Brain pericyte (primary cell): ENCODE measurements at regions not wholly inside any gene's neighbourhood (a gene's known extent, or its start where the extent isn't known, plus 50 kb on each side); places are given as distances from the start of the nearest gene placed in this dataset.
"Not testable (repeated sequence)": the region's sequence is repeated elsewhere in the genome, so short reads cannot be mapped to it uniquely, and the experiment has no call there.

ENCODE experiments used
- DNase-seq: peaks from one replicate; pipeline ENCODE4 v3.0.0-alpha.2; 2012; ENCODE audit warnings: low read depth, low spot score

DNA sequence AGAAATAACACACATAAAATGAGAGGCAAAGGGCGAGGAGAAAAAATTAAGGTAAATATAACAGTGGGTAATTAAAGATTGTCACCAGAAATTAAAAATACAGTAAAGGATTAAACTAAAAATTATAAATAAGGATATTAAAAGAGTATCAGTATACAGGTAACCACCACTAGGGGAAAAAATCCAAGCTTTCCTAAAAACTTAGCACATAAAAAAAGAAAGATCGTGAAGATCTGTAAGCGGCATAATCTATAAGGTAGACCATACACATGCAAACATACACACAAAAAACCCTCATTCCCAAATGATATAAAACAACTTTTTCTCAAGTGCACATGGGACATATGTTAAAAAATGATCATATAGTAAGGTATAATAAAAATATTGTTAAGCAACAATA is 577.3 kb upstream of the NUDT12 start:
- DNase-seq = no peak

GRCh38 chr5:104130320-104130719 is 567.7 kb upstream of the NUDT12 start:
- no peak for DNase-seq

DNA sequence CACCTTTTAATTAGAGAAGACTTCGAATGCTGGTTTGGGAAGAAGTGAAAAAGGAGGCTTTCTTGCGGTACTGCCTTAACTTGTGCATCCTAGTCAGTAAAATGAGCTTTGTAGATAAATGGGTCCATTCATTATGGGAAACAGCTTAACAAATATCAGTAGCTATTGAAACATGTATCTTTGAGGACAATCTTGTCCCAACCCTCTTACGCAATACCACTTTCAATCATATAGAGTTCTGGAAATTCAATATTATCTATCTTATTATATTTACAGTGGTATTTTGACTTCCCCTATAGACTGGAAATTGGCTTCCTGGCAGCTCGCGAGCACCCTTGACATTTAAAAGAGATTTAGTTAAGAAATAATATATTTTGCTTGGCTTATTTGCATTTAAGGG is 565.8 kb upstream of the NUDT12 start:
- no peak for DNase-seq

- no peak for DNase-seq
Observed at GRCh38 chr5:104126980-104127379, 564.4 kb upstream of the NUDT12 start.

GRCh38 chr5:104119529-104119928 is 556.9 kb upstream of the NUDT12 start:
- DNase-seq = no peak

DNA sequence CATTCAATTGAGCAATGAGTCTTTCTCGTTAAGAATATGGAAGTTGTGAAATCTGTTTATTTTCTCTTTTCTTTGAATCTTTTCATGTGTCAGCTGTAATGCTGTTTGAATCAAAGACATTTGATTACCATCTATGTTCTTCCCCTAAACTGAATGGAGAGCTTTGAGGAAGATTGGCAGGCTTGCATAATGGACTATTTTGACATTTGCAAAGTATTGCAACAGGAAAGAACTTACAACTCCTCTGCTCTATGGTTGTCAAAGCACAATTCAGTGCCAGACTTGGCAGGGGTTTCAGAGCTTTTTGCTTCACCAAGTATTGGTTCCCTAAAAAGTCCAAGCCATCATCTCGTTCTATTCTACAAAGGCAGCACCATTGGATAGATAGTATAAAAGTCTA is 549.0 kb upstream of the NUDT12 start:
- DNase-seq = no peak

- DNase-seq = no peak
Observed at GRCh38 chr5:104096451-104096850, 533.9 kb upstream of the NUDT12 start.

DNA sequence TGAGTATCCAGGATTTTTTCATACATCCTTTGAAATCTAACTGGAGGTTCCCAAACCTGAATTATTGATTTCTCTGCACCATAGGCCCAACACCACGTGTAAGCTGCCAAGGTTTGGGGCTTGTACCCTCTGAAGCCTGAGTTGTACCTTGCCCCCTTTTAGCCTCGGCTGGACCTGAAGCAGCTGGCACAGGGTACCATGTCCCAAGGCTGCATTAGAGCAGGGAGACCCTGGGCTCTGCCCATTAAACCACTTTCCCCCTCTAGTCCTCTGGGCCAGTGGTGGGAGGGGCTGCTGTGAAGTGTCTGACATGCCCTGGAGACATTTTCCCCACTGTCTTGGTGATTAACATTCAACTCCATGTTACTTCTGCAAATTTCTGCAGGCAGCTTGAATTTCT is 532.9 kb upstream of the NUDT12 start:
- DNase-seq = no peak

DNA sequence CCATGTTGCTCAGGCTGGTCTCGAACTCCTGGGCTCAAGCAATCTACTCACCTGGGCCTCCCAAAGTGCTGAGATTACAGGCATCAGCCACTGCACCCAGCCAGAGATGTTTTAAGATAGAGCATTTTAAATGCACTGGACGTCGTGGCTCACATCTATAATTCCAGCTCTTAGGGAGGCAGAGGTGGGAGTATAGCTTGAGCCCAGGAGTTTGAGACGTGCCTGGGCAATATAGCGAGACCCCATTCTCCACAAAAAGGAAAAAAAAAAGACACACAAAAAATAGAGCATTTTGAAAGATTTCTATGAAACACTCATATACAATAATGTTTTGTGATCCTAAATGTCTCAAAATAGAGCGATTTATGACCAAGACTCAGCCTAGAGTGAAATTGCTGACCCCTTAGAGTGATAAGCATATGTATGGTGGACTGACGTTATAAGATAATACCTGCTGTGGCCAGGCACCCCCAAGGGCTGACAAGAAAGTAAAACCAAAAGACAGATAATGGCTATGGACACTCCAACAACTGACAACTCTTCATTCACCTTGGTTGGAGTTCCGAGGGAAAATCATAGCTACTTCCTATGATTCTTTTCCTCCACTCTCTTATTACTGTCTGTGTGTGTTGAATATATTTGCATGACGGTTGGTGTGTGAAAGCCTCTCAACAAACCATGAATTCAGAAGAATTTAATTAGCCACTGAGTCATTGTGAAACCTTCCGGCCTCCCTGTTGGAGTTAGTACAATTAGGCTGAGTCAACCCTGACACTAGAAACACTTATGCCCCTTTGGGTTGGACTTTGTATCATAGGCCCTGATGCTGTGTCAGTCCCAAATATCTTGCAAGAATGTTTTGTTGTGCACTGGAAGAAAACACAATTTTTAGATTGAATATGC is 526.5 kb upstream of the NUDT12 start:
- no peak for DNase-seq

- no peak for DNase-seq
Observed at GRCh38 chr5:104084896-104085295, 522.3 kb upstream of the NUDT12 start.

GRCh38 chr5:104082754-104083153 is 520.2 kb upstream of the NUDT12 start:
- DNase-seq = no peak

GRCh38 chr5:104081232-104081631 is 518.6 kb upstream of the NUDT12 start:
- DNase-seq = no peak

- no peak for DNase-seq
Observed at GRCh38 chr5:104080646-104081175, 518.1 kb upstream of the NUDT12 start.

DNA sequence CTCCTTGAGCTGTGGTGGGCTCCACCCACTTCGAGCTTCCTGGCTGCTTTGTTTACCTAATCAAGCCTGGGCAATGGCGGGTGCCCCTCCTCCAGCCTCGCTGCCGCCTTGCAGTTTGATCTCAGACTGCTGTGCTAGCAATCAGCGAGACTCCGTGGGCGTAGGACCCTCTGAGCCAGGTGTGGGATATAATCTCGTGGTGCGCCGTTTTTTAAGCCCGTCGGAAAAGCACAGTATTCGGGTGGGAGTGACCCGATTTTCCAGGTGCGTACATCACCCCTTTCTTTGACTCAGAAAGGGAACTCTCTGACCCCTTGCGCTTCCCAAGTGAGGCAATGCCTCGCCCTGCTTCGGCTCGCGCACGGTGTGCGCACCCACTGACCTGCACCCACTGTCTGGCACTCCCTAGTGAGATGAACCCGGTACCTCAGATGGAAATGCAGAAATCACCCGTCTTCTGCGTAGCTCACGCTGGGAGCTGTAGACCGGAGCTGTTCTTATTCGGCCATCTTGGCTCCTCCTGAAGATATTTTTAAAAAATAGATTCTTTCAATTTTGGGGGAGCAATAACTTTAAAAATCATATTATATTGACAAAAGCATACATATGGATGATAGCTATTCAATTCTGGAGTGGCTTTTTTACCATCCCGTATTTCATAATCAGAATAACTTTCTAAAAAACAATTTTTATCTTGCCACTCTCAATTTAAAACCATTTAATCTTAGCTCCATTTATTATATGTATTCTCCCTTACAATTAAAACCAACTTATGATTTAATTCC is 517.5 kb upstream of the NUDT12 start:
- DNase-seq = not testable (repeated sequence)

GRCh38 chr5:104071887-104072286 is 509.3 kb upstream of the NUDT12 start:
- DNase-seq = no peak

DNA sequence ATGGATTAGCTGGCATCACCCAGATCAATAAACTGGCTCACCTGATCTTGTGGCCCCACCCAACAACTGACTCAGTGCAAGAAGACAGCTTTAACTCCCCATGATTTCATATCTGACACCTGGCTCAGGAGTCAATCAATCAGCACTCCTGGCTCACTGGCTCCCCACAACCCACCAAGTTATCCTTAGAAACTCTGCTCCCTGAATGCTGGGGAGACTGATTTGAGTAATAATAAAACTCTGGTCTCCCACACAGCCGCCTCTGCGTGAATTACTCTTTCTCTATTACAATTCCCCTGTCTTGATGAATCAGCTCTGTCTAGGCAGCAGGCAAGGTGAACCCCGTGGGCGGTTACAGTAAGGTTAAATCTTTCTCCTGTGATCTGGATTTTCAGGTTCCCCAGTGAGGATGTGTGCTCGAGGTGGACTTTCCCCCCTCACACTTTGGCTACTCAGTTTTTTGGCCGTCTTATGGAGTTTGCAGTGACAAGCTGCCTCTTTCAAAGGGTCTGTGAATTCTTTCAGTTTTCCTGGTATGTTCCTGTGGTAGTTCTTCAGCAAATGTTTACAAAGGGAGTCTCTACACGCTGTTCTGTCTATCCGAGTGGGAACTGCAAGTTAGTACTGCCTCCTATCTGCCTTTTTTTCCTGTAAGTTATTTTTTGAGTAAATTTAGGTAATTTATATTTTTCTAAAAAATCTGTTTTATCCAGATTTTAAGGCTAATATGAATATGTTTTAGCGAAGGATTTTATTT is 500.2 kb upstream of the NUDT12 start:
- DNase-seq = no peak

GRCh38 chr5:104061707-104062106 is 499.1 kb upstream of the NUDT12 start:
- DNase-seq = no peak

DNA sequence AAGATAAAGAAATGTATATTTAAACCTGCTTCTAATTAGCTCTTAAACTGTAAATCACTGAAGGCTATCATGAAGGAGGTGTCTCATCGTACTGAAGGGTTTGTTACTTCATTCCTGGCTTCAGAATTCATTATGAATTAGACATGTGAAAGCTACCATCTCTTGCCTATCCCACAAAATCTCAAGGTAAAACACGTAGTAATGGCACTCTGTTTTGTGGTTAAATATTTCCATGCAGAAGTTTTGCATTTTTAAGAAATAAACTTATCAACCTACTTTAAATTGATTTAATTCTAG is 490.7 kb upstream of the NUDT12 start:
- no peak for DNase-seq

- DNase-seq = no peak
Observed at GRCh38 chr5:104052558-104053352, 490.2 kb upstream of the NUDT12 start.

DNA sequence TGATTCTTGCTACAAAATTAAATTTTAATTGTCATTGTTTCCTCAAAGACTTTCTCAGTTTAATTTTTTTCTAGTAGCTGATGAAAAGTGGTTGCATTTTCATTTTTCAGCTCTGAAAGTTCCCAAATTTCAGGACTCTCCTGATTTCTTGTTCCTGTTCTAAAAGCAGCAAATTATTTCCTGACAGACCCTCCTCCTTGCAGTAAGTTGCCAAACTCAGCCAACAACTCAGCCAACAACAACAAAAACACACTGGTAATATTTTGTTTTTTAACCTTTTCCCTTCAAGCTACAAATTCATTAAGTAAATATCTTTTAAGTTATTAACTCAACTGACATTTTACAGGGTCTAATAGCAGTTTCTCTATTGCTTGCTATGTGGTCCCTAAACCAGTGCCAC is 487.8 kb upstream of the NUDT12 start:
- no peak for DNase-seq

DNA sequence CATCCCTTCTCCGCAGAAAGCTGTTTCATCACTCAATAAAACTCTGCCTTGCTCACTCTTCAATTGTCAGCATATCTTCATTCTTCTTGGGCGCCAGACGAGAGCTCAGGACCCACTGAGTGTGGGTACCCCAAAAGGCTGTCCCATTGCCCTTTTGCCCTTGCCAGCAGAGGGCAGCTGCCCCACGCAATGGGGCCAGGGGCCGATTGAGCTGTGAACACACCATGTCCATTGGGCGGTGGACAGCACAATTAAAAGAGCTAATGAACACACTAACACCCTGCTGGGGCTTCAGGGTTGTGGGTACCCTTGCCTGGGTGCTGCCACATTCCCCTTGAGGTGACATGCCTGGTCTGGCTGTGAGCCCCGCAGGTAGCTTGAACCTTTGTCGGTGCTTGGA is 487.2 kb upstream of the NUDT12 start:
- no peak for DNase-seq
